Neural progenitor cell (in vitro differentiated cells): ENCODE measurements at regions not wholly inside any gene's neighbourhood (a gene's known extent, or its start where the extent isn't known, plus 50 kb on each side); places are given as distances from the start of the nearest gene placed in this dataset.

ENCODE experiments used
- DNase-seq: peaks from one replicate; pipeline ENCODE4 v3.0.0-alpha.2; 2016; ENCODE audit warnings: low spot score
- H2AFZ ChIP-seq: fragments of 200-600 bp; sonication (generic); replicated peaks from 2 replicates; pipeline ENCODE4 v1.6.1; 2016; ENCODE audit warnings: antibody characterized with exemption
- H3F3A ChIP-seq: fragments of 200-600 bp; sonication (generic); 2 replicates; pipeline ENCODE4 v1.6.1; 2016; ENCODE audit warnings: antibody characterized with exemption, low read depth
- H3K27ac ChIP-seq: fragments of 200-600 bp; sonication (generic); 2 replicates; pipeline ENCODE4 v1.5.1; 2016; ENCODE audit warnings: mild to moderate bottlenecking
- H3K27me3 ChIP-seq: fragments of 200-600 bp; sonication (generic); 2 replicates; pipeline ENCODE4 v1.6.1; 2016; ENCODE audit warnings: mild to moderate bottlenecking, moderate library complexity
- H3K36me3 ChIP-seq: fragments of 200-600 bp; sonication (generic); 2 replicates; pipeline ENCODE4 v1.5.1; 2016
- H3K4me1 ChIP-seq: fragments of 200-600 bp; sonication (generic); 2 replicates; pipeline ENCODE4 v1.6.1; 2016; ENCODE audit warnings: mixed run types
- H3K4me2 ChIP-seq: fragments of 200-600 bp; sonication (generic); 2 replicates; pipeline ENCODE4 v1.6.1; 2016
- H3K4me3 ChIP-seq: fragments of 200-600 bp; sonication (generic); 2 replicates; pipeline ENCODE4 v1.5.1; 2016
- H3K79me2 ChIP-seq: fragments of 200-600 bp; sonication (generic); 2 replicates; pipeline ENCODE4 v1.6.1; 2016; ENCODE audit warnings: low read depth
- H3K9ac ChIP-seq: fragments of 200-600 bp; sonication (generic); 2 replicates; pipeline ENCODE4 v1.6.1; 2016
- H3K9me3 ChIP-seq: fragments of 200-600 bp; sonication (generic); 2 replicates; pipeline ENCODE4 v1.5.1; 2016; ENCODE audit warnings: low read depth
- H4K20me1 ChIP-seq: fragments of 200-600 bp; sonication (generic); 2 replicates; pipeline ENCODE4 v1.6.1; 2016; ENCODE audit warnings: low read depth
- H3K27ac Mint-ChIP-seq: 3 replicates; pipeline ENCODE4 v1.8.0; 2021; ENCODE audit warnings: mixed read lengths
- H3K27me3 Mint-ChIP-seq: 2 replicates; pipeline ENCODE4 v1.8.0; 2022; ENCODE audit warnings: low read depth, mild to moderate bottlenecking, inconsistent platforms, moderate library complexity, mixed read lengths; ENCODE audit not compliant: insufficient read depth
- H3K36me3 Mint-ChIP-seq: 3 replicates; pipeline ENCODE4 v1.8.0; 2021; ENCODE audit warnings: mixed read lengths
- H3K4me1 Mint-ChIP-seq: 3 replicates; pipeline ENCODE4 v1.8.0; 2021; ENCODE audit warnings: mixed read lengths
- H3K4me3 Mint-ChIP-seq: 3 replicates; pipeline ENCODE4 v1.8.0; 2021; ENCODE audit warnings: mild to moderate bottlenecking, moderate library complexity, mixed read lengths
- H3K9me3 Mint-ChIP-seq: 3 replicates; pipeline ENCODE4 v1.8.0; 2020; ENCODE audit warnings: mixed read lengths
- EZH2 ChIP-seq: fragments of 200-600 bp; sonication (generic); IDR thresholded peaks from 2 replicates; pipeline ENCODE4 v1.6.1; 2017; ENCODE audit warnings: antibody characterized with exemption, mild to moderate bottlenecking, moderate library complexity
- EZH2phosphoT487 ChIP-seq: fragments of 200-600 bp; sonication (generic); IDR thresholded peaks from 2 replicates; pipeline ENCODE4 v1.6.1; 2017; ENCODE audit warnings: antibody characterized with exemption
- TF ChIP-seq, protein P1 (sequence below): fragments of 200-600 bp; sonication (generic); IDR thresholded peaks from 2 replicates; pipeline ENCODE4 v1.5.1; 2017; ENCODE audit warnings: antibody characterized with exemption, mild to moderate bottlenecking

GRCh38 chr14:96683562-96684289 lies 113.5 kb upstream of the VRK1 start:
- no peaks in the 10 kb centered on the region for H3K9me3 Mint-ChIP-seq
- Histone ChIP-seq H3K9me3 (no peaks in the 10 kb centered on the region), H3K9ac (no peak overlapping the region), H3K27ac (no peak overlapping the region), H3K36me3 (no peaks in the 10 kb centered on the region), H2AFZ (no peak overlapping the region), H3K4me3 (no peak overlapping the region), H3K4me1 (no peaks in the 10 kb centered on the region), H3F3A (no peaks in the 10 kb centered on the region), H3K79me2 (no peaks in the 10 kb centered on the region), H3K27me3 (peaks cover 100% of the 10 kb centered on the region), H4K20me1 (no peaks in the 10 kb centered on the region), H3K4me2 (no peak overlapping the region)
- no peak for TF ChIP-seq EZH2
- no peak for TF ChIP-seq EZH2phosphoT487
- TF ChIP-seq, protein P1, sequence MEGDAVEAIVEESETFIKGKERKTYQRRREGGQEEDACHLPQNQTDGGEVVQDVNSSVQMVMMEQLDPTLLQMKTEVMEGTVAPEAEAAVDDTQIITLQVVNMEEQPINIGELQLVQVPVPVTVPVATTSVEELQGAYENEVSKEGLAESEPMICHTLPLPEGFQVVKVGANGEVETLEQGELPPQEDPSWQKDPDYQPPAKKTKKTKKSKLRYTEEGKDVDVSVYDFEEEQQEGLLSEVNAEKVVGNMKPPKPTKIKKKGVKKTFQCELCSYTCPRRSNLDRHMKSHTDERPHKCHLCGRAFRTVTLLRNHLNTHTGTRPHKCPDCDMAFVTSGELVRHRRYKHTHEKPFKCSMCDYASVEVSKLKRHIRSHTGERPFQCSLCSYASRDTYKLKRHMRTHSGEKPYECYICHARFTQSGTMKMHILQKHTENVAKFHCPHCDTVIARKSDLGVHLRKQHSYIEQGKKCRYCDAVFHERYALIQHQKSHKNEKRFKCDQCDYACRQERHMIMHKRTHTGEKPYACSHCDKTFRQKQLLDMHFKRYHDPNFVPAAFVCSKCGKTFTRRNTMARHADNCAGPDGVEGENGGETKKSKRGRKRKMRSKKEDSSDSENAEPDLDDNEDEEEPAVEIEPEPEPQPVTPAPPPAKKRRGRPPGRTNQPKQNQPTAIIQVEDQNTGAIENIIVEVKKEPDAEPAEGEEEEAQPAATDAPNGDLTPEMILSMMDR: no peak
- H3K36me3 Mint-ChIP-seq: no peaks in the 10 kb centered on the region
- no peak overlapping the region for H3K27ac Mint-ChIP-seq
- no peak for DNase-seq
- H3K4me1 Mint-ChIP-seq: peaks cover 8% of the 10 kb centered on the region
- H3K27me3 Mint-ChIP-seq: peaks cover 3% of the 10 kb centered on the region
- no peak overlapping the region for H3K4me3 Mint-ChIP-seq

- Histone ChIP-seq H3K4me1 (no peaks in the 10 kb centered on the region), H3K36me3 (no peaks in the 10 kb centered on the region), H3F3A (no peaks in the 10 kb centered on the region), H3K27me3 (peaks cover 100% of the 10 kb centered on the region), H3K79me2 (no peaks in the 10 kb centered on the region), H3K4me3 (no peak overlapping the region), H3K27ac (no peak overlapping the region), H4K20me1 (no peaks in the 10 kb centered on the region), H3K9me3 (no peaks in the 10 kb centered on the region), H3K9ac (no peak overlapping the region), H3K4me2 (no peak overlapping the region), H2AFZ (no peak overlapping the region)
- Mint-ChIP-seq H3K9me3 (no peaks in the 10 kb centered on the region), H3K27ac (no peak overlapping the region), H3K4me1 (peaks cover 16% of the 10 kb centered on the region), H3K4me3 (no peak overlapping the region), H3K36me3 (no peaks in the 10 kb centered on the region), H3K27me3 (peaks cover 3% of the 10 kb centered on the region)
- DNase-seq: no peak
- TF ChIP-seq EZH2: no peak
- TF ChIP-seq, protein P1: no peak
- TF ChIP-seq EZH2phosphoT487: no peak
Observed at GRCh38 chr14:96686126-96686525, 111.1 kb upstream of the VRK1 start.

DNA sequence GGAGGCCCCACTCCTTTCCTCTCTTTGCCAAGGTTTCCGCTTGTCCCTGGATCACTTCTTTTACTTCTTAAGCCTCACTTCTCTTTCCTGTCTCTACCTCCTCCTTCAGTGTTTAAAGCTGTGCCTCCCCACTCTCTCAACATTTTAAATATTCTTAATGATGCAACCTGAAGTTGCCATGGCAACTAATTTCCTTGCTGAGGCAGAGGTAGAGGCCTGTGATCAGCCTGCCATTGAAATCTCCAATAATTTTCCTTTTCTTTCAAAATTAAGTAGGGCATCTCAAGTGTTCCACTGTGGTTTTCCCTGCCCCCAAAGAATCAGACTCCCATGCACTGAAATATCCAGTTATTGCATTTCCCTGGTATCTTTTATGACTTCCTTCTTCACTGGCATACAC lies 108.6 kb upstream of the VRK1 start:
- peaks cover 1% of the 10 kb centered on the region for H3K27me3 Mint-ChIP-seq
- no peaks in the 10 kb centered on the region for H3K36me3 Mint-ChIP-seq

GRCh38 chr14:96690713-96691383 lies 106.3 kb upstream of the VRK1 start:
- no peak for DNase-seq
- no peaks in the 10 kb centered on the region for H3K36me3 ChIP-seq
- no peaks in the 10 kb centered on the region for H3K36me3 Mint-ChIP-seq
- peaks cover 67% of the 10 kb centered on the region for H3K27me3 ChIP-seq
- peaks cover 15% of the 10 kb centered on the region for H3K4me1 ChIP-seq
- H3K4me3 ChIP-seq: no peak overlapping the region
- H3K9me3 Mint-ChIP-seq: no peaks in the 10 kb centered on the region
- TF ChIP-seq EZH2phosphoT487: no peak
- TF ChIP-seq, protein P1: no peak
- no peak for TF ChIP-seq EZH2
- H2AFZ ChIP-seq: no peak overlapping the region
- no peak overlapping the region for H3K27ac Mint-ChIP-seq
- H3F3A ChIP-seq: peaks cover 11% of the 10 kb centered on the region
- no peaks in the 10 kb centered on the region for H3K27me3 Mint-ChIP-seq
- H3K4me3 Mint-ChIP-seq: no peak overlapping the region
- H3K79me2 ChIP-seq: no peaks in the 10 kb centered on the region
- H4K20me1 ChIP-seq: no peaks in the 10 kb centered on the region
- H3K9ac ChIP-seq: no peak overlapping the region
- no peak overlapping the region for H3K27ac ChIP-seq
- peaks cover 21% of the 10 kb centered on the region for H3K4me1 Mint-ChIP-seq
- H3K4me2 ChIP-seq: no peak overlapping the region
- no peaks in the 10 kb centered on the region for H3K9me3 ChIP-seq

More for the DNA sequence above, 108.6 kb upstream of the VRK1 start:
- no peak for TF ChIP-seq EZH2phosphoT487
- H3K9ac ChIP-seq: no peak overlapping the region
- peaks cover 86% of the 10 kb centered on the region for H3K27me3 ChIP-seq
- H3K4me1 Mint-ChIP-seq: peaks cover 19% of the 10 kb centered on the region
- H3K4me2 ChIP-seq: no peak overlapping the region
- H4K20me1 ChIP-seq: no peaks in the 10 kb centered on the region
- H2AFZ ChIP-seq: no peak overlapping the region
- no peaks in the 10 kb centered on the region for H3K79me2 ChIP-seq
- no peaks in the 10 kb centered on the region for H3K36me3 ChIP-seq
- no peaks in the 10 kb centered on the region for H3K9me3 Mint-ChIP-seq
- H3K4me3 Mint-ChIP-seq: no peak overlapping the region
- peaks cover 6% of the 10 kb centered on the region for H3K4me1 ChIP-seq
- H3K9me3 ChIP-seq: no peaks in the 10 kb centered on the region
- H3K27ac ChIP-seq: no peak overlapping the region
- H3K4me3 ChIP-seq: no peak overlapping the region
- H3K27ac Mint-ChIP-seq: no peak overlapping the region
- DNase-seq: no peak
- peaks cover 3% of the 10 kb centered on the region for H3F3A ChIP-seq
